Sigmoid colon (tissue), 4 donors: ENCODE measurements at regions not wholly inside any gene's neighbourhood (a gene's known extent, or its start where the extent isn't known, plus 50 kb on each side); places are given as distances from the start of the nearest gene placed in this dataset.

ENCODE experiments used
- CTCF ChIP-seq, 4 experiments: fragments of 450-650 bp in 3 of 4; fragments of 200-600 bp in 1 of 4; IDR thresholded peaks; one replicate each; pipeline ENCODE4 v1.5.1; 2016 to 2019; ENCODE audit warnings: antibody characterized with exemption in 4 of 4, mild to moderate bottlenecking in 3 of 4, moderate library complexity in 2 of 4
- POLR2A ChIP-seq, 2 donors: fragments of 450-650 bp; IDR thresholded peaks; one replicate each; pipeline ENCODE4 v1.6.1; 2016; ENCODE audit warnings: antibody characterized with exemption in 2 of 2, mild to moderate bottlenecking in 2 of 2, moderate library complexity in 2 of 2
- POLR2AphosphoS5 ChIP-seq, 4 donors: sonication (generic); formaldehyde crosslinking; IDR thresholded peaks; one replicate each; pipeline ENCODE4 v1.6.1; 2017; ENCODE audit warnings: antibody characterized with exemption in 4 of 4

DNA sequence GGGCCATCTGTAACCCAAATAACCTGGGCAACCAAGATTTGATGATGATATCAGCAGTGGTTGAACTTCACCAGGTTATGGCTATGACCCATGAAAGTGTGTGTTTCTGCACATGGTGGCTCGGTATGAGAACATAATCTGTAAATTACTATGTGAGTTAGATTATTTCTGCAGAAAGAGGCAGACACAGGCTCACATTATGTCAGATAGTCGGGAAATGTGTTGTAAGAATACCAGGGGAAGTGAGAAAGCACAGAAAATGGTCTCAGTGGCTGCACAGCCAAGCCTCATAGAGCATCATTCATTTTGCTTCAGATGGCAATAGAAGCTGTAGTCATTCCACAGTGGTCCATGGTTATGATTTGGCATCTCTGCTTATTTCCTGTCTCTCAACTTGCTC lies 63.0 kb upstream of the RBPJ start:
- TF ChIP-seq CTCF (IDR thresholded peaks at IDR 0.05) (no peak), POLR2AphosphoS5 (IDR thresholded peaks at IDR 0.05) (no peak), POLR2A (IDR thresholded peaks at IDR 0.05) (no peak)
